GM19455 (cell line): ENCODE measurements at regions not wholly inside any gene's neighbourhood (a gene's known extent, or its start where the extent isn't known, plus 50 kb on each side); places are given as distances from the start of the nearest gene placed in this dataset.
"Not testable (repeated sequence)": the region's sequence is repeated elsewhere in the genome, so short reads cannot be mapped to it uniquely, and the experiment has no call there.

Experiments used
- ATAC-seq: cut with Tn5 transposase; IDR thresholded peaks from one replicate; pipeline ENCODE4 v1.9.1; 2021; ENCODE audit not compliant: unreplicated experiment

GRCh38 chr13:109288151-109288709 lies 498.2 kb downstream of the IRS2 start:
- ATAC-seq: no peak

GRCh38 chr13:109287553-109287952 lies 498.8 kb downstream of the IRS2 start:
- no peak for ATAC-seq

GRCh38 chr13:109285586-109285985 lies 500.8 kb downstream of the IRS2 start:
- no peak for ATAC-seq

- ATAC-seq: no peak
Observed at GRCh38 chr13:109281903-109282635, 504.3 kb downstream of the IRS2 start.

- ATAC-seq: no peak
Observed at GRCh38 chr13:109281017-109281902, 505.1 kb downstream of the IRS2 start.

GRCh38 chr13:109276261-109276660 lies 510.1 kb downstream of the IRS2 start:
- ATAC-seq: no peak

- ATAC-seq: no peak
Observed at GRCh38 chr13:109275852-109276251, 510.5 kb downstream of the IRS2 start.

GRCh38 chr13:109275139-109275745 lies 511.1 kb downstream of the IRS2 start:
- ATAC-seq: no peak

GRCh38 chr13:109274188-109274821 lies 512.1 kb downstream of the IRS2 start:
- ATAC-seq: no peak

- ATAC-seq: no peak
Observed at GRCh38 chr13:109273326-109273751, 513.0 kb downstream of the IRS2 start.

- ATAC-seq: no peak
Observed at GRCh38 chr13:109272595-109273325, 513.6 kb downstream of the IRS2 start.

- ATAC-seq: no peak
Observed at GRCh38 chr13:109271555-109272541, 514.5 kb downstream of the IRS2 start.

GRCh38 chr13:109271061-109271460 lies 515.3 kb downstream of the IRS2 start:
- no peak for ATAC-seq

- not testable (repeated sequence) for ATAC-seq
Observed at GRCh38 chr13:109269381-109269780, 517.0 kb downstream of the IRS2 start.

GRCh38 chr13:109268492-109268891 lies 517.9 kb downstream of the IRS2 start:
- not testable (repeated sequence) for ATAC-seq

GRCh38 chr13:109267400-109267799 lies 519.0 kb downstream of the IRS2 start:
- ATAC-seq: not testable (repeated sequence)

GRCh38 chr13:109265438-109265742 lies 521.0 kb downstream of the IRS2 start:
- ATAC-seq: not testable (repeated sequence)

GRCh38 chr13:109264603-109265437 lies 521.6 kb downstream of the IRS2 start:
- ATAC-seq: not testable (repeated sequence)
